Epithelial cell of esophagus (primary cell): ENCODE measurements at regions not wholly inside any gene's neighbourhood (a gene's known extent, or its start where the extent isn't known, plus 50 kb on each side); places are given as distances from the start of the nearest gene placed in this dataset.

Source experiments
- DNase-seq: peaks from one replicate; pipeline ENCODE4 v3.0.0; 2010; ENCODE audit warnings: low read depth
- H3K4me3 ChIP-seq: 2 replicates; pipeline ENCODE4 v1.5.1; 2011; ENCODE audit warnings: mild to moderate bottlenecking, low read length, control low read depth
- TF ChIP-seq, protein P1 (sequence below): IDR thresholded peaks from 2 replicates; pipeline ENCODE4 v1.5.1; 2011; ENCODE audit warnings: low read depth, mild to moderate bottlenecking, low read length, control low read depth, inconsistent platforms; ENCODE audit not compliant: insufficient read depth; ENCODE audit errors: missing control alignments

GRCh38 chr13:85260896-85261295 is 538.3 kb downstream of the SLITRK6 start:
- no peak for DNase-seq
- TF ChIP-seq, protein P1, sequence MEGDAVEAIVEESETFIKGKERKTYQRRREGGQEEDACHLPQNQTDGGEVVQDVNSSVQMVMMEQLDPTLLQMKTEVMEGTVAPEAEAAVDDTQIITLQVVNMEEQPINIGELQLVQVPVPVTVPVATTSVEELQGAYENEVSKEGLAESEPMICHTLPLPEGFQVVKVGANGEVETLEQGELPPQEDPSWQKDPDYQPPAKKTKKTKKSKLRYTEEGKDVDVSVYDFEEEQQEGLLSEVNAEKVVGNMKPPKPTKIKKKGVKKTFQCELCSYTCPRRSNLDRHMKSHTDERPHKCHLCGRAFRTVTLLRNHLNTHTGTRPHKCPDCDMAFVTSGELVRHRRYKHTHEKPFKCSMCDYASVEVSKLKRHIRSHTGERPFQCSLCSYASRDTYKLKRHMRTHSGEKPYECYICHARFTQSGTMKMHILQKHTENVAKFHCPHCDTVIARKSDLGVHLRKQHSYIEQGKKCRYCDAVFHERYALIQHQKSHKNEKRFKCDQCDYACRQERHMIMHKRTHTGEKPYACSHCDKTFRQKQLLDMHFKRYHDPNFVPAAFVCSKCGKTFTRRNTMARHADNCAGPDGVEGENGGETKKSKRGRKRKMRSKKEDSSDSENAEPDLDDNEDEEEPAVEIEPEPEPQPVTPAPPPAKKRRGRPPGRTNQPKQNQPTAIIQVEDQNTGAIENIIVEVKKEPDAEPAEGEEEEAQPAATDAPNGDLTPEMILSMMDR, result no peak
- H3K4me3 ChIP-seq, result no peak overlapping the region

DNA sequence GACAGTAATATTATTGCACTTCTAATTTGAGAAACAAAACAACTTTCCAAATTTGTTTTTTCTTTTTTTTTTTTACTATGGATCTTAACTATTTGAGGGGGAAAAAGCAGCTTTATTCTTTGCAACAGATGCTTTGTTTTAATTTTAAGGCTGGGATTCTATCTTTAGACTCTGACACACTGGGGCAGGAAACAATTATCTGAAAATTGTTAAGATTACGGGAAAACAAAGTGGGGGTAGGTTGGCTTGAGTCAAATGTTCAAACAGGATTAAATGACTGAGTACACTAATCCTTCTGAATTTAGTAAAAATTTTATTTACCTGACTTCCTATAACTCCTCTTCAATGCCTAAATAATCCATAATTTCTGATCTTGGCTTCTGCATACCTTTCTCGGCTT is 543.2 kb downstream of the SLITRK6 start:
- H3K4me3 ChIP-seq, result no peak overlapping the region
- TF ChIP-seq, protein P1, result no peak
- DNase-seq, result no peak

DNA sequence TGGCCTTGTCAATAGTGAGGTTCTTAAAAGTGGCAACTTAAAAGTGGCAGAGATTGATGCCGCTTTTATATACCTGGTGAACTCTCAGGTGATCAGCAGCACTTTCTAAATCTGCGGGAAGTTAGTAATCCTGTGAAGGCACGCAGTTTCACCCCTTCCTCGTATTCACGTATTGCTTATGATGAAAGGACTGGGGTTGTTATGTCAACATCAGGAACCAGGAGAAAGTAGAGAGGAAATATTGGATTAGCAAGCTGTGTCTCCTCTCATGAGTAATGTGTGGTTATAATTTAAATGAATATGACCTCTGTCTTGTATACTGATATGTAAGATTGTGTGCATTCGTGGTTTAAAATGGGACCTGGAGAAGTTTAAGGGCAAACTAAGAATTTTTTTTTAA is 544.6 kb downstream of the SLITRK6 start:
- DNase-seq, result peak; percentile 60
- TF ChIP-seq, protein P1, result no peak
- no peak overlapping the region for H3K4me3 ChIP-seq

- H3K4me3 ChIP-seq, result no peak overlapping the region
- TF ChIP-seq, protein P1, result no peak
Measured at GRCh38 chr13:85249151-85249550, 550.1 kb downstream of the SLITRK6 start.

DNA sequence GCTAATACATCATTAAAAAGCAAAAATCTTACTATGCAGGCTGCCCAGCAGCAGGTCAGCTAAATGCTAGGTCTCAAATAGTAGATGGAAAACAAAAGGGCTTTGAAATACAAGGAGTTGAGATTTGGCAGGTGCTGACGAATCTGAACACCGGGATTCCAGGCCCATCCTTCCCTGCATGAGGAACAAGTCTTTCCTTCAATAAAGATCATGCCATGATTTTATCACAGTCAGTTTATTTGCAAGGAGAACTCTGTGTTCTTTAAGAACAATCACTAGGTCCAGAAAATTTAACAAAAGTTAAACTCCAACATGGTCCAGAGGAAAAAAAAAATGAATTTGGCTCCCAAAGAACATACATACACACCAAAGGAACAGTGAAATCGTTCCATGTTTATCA is 551.4 kb downstream of the SLITRK6 start:
- DNase-seq, result no peak
- no peak overlapping the region for H3K4me3 ChIP-seq
- TF ChIP-seq, protein P1, result no peak

More at GRCh38 chr13:85249151-85249550, 550.1 kb downstream of the SLITRK6 start:
- no peak for DNase-seq

DNA sequence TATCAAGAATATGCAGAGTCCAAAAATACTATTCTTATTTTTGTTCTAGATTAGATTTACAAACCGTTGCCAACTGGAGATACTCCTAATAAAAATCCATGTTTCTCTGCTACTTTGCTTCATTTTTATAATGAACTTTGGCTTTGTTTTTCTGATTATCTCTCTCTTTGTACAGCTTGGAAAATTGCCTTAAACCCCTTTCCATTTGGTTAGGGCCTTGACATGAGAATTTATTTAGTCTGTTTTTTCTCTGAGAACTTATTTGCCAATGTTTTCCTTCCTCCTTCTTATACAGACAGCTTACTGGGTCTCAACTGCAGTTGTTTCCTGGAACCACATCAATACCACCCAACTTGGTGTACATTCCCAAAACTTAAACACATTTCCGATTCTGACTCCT is 555.4 kb downstream of the SLITRK6 start:
- no peak for DNase-seq
- TF ChIP-seq, protein P1, result no peak

DNA sequence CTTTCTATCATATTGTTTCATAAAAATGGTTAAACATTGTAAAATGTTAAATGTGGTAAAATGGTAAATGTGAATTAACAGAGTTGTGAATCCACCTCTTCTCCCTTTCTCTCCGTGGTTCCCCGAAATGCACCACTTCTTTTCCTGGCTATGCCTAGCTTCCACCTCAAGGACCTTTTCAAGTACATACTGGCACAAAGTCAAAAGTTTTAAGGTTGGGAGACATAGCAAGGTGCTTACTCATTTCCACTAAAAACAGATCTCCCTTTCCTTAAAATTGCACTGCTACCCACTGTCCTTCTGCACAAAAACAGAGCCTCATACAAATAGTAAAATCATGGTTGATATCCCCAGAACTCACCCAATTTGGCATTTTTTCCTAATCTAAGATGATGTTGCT is 558.2 kb downstream of the SLITRK6 start:
- no peak overlapping the region for H3K4me3 ChIP-seq
- DNase-seq, result peak; percentile 73
- TF ChIP-seq, protein P1, result no peak

More for the DNA sequence above, 555.4 kb downstream of the SLITRK6 start:
- no peak overlapping the region for H3K4me3 ChIP-seq
